GM19468 (cell line): ENCODE measurements at regions not wholly inside any gene's neighbourhood (a gene's known extent, or its start where the extent isn't known, plus 50 kb on each side); places are given as distances from the start of the nearest gene placed in this dataset.

ENCODE experiments used
- ATAC-seq: cut with Tn5 transposase; IDR thresholded peaks from one replicate; pipeline ENCODE4 v1.9.1; 2021; ENCODE audit warnings: mild to moderate bottlenecking, moderate library complexity, moderate number of reproducible peaks; ENCODE audit not compliant: unreplicated experiment; ENCODE audit errors: extremely low read depth

- ATAC-seq = no peak
These were observed 389.2 kb downstream of the EFNB2 start for GRCh38 chr13:106145997-106146864.

DNA sequence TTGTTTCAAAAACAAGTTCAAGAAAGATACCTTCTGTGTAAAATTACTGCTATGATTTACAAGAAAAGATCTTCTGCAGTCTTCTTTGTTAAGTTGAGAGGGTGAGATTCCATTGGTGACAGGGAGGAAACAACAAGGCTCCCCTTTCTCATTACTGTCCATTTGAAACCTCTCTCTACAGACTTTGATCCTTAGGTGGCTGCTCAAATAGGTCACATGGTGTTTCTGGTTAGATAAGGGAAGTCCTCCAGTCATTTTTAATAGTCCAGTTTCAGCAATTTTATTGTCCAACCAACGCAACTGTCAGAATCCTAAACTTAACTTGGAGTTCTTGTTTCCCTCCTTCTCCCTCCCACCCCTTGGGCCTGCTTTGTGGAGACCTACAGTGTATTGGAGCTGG is 390.4 kb downstream of the EFNB2 start:
- ATAC-seq = no peak

- ATAC-seq = no peak
These were observed 391.3 kb downstream of the EFNB2 start for GRCh38 chr13:106143930-106144709.

DNA sequence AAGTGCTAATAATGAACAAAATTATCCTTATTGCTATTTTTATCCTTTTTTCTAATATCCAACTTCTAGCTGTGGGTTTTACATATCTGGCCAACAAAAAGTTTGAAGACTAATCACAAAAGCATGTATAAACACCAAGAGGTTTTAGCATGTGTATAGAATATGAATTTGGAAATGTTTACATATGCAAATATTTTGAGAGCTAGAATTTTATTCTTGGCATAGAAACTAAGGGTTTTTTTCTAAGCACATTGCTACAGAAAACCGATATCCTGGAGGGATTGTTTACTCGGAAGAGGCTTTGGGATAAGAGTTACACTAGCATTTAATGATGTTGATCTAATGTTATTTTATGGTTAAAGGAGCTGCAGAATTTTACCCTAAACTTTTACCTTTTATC is 392.1 kb downstream of the EFNB2 start:
- no peak for ATAC-seq

DNA sequence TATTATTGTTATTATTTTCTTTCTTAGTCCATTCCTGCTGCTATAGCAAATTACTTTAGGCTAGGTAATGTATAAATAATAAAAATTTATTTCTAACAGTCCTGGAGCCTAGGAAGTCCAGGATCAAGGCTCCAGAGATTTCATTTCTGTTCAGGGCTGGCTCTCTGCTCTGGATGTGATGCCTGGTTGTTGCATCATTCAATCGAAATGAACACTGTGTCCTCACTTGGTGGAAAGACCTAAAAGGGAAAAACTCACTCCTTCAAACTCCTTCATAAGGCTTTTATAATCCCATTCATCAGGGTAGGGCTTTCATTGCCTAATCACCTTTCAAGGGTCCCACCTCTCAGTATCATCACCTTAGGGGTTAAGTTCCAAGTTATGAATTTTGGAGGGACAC is 395.0 kb downstream of the EFNB2 start:
- no peak for ATAC-seq

- no peak for ATAC-seq
These were observed 395.5 kb downstream of the EFNB2 start for GRCh38 chr13:106139942-106140341.

GRCh38 chr13:106139377-106139776 is 396.1 kb downstream of the EFNB2 start:
- ATAC-seq = no peak

DNA sequence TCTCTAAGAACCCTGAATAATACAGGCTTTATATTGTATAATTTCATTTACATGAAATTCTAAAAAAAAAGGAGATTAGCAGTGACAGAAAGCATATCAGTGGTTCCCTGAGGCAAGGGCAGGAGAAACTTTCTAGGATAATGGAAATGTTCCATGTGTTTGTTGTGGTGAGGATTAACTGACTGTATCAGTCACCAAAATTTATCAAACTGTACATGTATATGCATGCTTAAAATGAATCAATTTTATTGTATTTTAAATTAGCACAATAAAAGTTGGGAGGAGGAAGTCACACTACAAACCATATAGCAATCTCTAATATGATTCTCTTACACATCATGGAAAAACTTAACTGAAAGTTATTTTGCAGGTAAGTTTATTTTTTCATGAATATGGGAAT is 396.8 kb downstream of the EFNB2 start:
- no peak for ATAC-seq

- ATAC-seq = no peak
These were observed 402.4 kb downstream of the EFNB2 start for GRCh38 chr13:106133025-106133424.

DNA sequence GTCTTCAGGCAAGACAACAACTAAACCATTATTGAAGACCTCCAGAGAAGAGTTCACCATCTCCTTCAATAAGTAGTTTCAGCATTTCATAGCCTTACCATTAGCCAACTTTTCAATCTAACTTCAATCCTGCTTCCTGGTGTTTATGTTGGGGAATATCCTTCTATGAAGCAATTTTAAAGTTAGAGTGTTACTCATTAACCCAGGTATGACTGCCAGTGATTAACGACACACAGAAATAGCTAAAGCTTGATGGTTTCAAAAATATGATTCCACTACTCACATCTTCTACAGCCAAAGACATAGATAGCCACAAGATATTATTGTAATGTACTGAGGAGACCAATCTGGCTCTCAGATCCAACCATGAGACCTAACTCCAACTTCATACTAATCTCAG is 403.2 kb downstream of the EFNB2 start:
- no peak for ATAC-seq

DNA sequence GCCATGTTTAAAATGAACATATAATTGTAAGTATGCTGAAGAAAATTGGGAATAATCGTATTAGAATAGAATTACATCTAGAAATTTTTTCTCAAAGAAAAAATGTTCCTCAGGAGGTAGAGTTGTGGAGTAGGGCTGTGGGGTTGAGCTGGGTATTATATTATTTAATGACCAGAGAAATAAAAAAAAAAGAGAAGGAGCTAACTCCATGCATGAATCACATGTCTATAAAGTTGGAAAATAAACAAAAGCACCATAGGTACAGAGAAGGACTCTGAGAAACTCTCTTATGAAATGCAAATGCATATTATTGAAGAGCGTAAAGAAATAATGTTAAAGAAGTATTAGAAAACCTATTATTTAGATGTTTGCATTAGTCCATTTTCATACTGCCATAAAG is 405.5 kb downstream of the EFNB2 start:
- no peak for ATAC-seq

- ATAC-seq = no peak
These were observed 406.2 kb downstream of the EFNB2 start for GRCh38 chr13:106129273-106129672.

DNA sequence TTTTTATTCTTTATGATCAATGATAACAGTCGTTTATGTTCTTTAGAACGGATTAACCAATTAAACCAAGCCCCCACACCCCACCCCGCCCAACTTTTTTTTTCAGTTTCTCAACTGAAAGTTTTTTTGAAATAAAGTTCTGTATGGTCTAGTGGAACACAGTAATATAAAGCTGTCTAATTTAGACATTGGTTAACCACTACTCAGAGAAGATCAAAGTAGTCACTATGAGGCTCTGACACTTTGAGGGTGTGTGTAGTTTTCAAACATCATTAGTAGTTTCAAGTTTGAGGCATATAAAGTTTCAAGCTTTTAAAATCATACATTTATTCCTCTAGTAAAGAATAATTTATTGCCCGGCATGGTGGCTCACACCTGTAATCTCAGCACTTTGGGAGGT is 413.2 kb downstream of the EFNB2 start:
- no peak for ATAC-seq

- ATAC-seq = no peak
These were observed 414.2 kb downstream of the EFNB2 start for GRCh38 chr13:106121173-106121754.

DNA sequence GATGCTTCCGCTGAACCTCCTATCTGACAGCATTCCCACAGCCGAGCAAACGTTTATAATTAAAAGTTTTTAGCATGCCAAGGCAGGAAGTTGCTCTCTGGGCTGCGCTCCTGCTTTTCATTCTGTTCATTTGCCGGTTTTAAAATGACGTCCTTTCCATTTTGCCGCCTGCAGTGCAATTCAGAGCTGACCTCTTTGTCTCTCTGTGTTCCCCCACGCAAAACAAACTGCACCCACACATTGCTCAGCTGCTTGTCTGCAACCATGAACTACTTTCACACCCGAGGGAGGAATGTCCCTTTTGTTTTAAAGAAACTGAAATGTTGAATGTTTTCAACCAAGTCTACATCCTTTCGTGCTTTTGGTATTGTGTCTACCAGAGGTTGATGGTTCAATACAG is 416.5 kb downstream of the EFNB2 start:
- no peak for ATAC-seq

GRCh38 chr13:106118050-106118449 is 417.4 kb downstream of the EFNB2 start:
- no peak for ATAC-seq

- no peak for ATAC-seq
These were observed 417.8 kb downstream of the EFNB2 start for GRCh38 chr13:106117640-106118039.

GRCh38 chr13:106117035-106117434 is 418.4 kb downstream of the EFNB2 start:
- no peak for ATAC-seq

- no peak for ATAC-seq
These were observed 420.4 kb downstream of the EFNB2 start for GRCh38 chr13:106115081-106115480.

- no peak for ATAC-seq
These were observed 421.7 kb downstream of the EFNB2 start for GRCh38 chr13:106113796-106114195.

GRCh38 chr13:106112191-106112590 is 423.3 kb downstream of the EFNB2 start:
- no peak for ATAC-seq
